GOT3 (cell line): ENCODE measurements at regions not wholly inside any gene's neighbourhood (a gene's known extent, or its start where the extent isn't known, plus 50 kb on each side); places are given as distances from the start of the nearest gene placed in this dataset.
A peak's percentile ranks its signal among the peaks of the same experiment; 100 is the strongest.

ENCODE experiments used
- DNase-seq: peaks from one replicate; lab custom pipeline; 2025; ENCODE audit warnings: mixed read lengths; lab: John Stamatoyannopoulos, UW

GRCh38 chr20:23231561-23232218, 118.9 kb upstream of the NXT1 start:
- DNase-seq: no peak

DNA sequence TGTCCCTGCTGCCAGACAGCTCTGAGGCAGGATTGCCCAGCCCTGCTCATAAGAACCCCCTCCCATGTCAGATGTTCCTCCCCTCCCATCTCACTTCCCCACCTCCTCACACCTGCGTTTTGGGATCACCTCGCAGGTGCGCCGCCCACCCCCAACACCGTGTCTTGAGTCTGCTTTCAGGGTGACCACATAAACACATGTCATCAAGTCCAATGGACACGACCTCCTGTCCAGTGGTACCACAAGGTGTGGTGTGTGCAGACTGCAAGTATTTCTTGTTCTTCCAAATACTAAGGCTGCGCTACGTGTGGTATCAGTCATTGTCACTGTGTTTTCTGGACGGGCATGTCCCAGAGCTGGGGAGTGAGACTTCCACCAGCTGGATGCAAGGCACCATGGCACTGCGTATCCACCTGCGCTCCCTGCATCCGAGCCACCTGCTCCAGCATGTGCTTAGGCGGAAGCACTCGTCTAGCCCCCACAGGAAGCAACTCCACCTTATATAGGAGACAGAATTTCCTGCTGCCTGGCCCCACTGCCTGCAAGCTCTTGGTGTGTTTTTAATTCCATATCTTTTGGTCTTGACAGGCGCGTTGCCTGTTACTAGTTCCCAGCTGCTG, 119.7 kb upstream of the NXT1 start:
- no peak for DNase-seq

DNA sequence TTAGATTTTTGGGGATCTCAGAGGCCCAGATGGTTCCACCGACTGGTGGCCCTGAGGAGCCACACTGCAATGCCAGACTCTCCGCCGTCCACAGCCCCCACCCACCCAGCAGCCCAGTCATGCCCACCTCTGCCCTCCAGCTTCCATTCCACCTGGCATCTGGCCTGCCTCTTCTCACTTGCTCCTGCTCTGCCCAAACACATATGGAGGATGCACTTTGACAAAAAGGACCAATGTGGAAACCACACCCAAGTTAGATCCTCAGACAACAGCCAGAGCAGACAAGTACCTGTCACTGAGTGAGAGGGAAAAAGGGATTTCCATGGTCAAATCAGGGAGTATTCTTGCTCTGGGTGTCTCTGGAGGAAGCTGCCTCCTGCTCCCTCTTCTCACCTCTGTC, 120.6 kb upstream of the NXT1 start:
- no peak for DNase-seq

GRCh38 chr20:23228912-23229311, 121.7 kb upstream of the NXT1 start:
- no peak for DNase-seq

DNA sequence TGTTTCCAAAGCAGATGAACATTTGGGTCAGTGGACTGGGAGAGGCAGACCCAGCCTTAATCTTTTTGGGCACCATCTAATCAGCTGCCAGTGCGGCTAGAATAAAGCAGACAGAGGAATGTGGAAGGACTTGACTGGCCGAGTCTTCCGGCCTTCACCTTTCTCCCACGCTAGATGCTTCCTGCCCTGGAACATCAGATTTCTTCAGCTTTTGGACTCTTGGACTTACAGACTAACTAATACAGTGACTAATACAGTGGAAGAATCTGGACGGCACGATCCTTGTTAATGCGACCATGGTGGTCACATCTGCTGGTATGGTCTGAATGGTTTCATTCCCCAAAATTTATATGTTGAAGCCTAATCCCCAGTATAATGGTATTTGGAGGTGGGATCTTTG, 122.6 kb upstream of the NXT1 start:
- DNase-seq: no peak

GRCh38 chr20:23227274-23227673, 123.3 kb upstream of the NXT1 start:
- no peak for DNase-seq

DNA sequence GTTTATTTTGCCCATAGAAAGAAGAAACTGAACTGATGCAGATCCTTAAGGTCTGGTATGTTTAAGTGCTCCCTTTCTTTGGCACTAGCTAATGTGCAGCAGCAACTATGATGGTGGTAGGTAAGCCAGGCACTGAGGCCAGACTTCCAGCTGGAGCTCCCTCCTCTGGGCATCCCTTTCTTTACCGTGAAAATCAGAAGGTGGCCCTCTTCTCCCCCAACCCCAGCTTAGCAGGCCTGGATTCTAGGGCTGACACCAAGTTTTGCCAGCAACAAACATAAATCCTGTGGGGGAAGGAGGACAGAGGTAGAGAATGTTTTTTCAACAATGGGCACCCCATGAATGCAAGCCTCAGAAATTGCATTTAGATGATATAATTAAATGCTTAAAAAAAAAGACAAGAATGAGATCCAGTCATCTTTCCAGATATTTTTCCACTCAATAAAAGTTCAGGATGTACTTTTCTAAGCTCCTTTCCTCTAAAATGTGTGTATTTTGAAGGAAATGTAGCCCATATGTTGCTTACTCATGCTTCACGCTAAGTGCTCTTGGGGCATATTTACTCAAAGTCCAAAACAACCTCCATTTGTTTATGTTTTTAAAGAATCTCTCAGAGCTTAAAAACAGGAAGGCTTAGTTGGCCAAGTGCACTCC, 123.9 kb upstream of the NXT1 start:
- DNase-seq: no peak

- DNase-seq: peak; percentile 87
These were observed 125.1 kb upstream of the NXT1 start for GRCh38 chr20:23225407-23226060.

GRCh38 chr20:23224806-23225205, 125.8 kb upstream of the NXT1 start:
- no peak for DNase-seq

DNA sequence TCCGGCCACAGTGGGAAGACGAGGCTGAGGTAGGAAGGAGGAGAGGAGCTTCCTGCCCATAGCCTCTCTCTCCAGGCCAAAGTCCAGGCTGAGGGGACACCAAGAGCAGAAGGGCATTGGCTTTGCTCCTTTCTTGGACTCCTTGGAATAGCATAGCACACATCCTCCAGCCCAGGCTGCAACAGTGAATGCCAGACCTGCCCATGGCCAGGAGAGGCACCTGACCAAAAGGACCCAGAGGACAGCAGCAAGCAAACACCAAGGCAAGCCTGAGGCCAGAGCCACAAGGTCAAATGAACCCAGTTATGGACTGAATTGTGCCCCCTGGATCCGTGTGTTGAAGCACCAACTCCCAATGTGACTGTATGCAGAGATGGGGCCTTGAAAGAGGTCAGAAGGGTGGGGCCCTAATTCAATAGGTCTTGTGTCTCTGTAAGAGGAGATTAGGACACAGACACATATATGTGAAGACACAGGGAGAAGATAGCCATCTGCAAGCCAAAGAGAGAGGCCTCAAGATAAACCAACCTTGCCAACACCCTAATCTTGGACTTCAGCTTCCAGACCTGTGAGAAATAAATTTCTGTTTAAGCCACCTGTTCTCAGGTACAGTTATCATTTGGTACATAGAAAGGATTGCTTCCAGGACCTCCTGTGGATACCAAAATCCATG, 126.5 kb upstream of the NXT1 start:
- no peak for DNase-seq

DNA sequence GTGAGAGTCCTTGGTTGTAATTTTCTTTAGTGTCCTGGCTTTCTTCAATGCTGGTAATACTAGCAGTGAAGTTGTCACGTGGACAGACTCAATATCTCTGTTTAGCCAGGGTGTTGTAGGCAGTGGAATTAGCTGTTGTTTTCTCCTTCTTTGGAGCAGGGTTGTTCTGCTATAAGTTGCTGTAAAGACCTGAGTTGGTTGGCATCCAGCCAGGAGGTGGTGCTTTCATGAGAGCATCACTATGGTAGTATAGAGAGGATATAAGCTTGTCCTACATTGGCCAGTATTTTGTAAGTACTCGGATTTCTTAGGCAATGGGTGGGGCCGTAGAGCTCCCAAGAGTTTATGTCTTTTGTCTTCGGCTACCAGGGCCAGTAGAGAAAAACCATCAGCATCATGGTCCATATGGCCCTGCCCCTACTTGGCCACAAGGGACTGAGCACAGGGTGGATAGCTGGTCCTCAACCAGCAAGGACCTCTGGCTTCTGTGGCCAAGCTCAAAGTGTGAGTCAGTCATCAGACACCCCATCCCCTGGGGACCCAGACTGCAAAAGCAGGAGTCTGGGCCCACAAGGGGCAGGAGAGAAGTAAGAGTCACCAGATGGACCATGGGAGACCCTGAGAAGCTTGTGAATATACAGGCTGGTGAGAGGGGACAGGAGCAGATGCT, 127.9 kb upstream of the NXT1 start:
- DNase-seq: no peak

DNA sequence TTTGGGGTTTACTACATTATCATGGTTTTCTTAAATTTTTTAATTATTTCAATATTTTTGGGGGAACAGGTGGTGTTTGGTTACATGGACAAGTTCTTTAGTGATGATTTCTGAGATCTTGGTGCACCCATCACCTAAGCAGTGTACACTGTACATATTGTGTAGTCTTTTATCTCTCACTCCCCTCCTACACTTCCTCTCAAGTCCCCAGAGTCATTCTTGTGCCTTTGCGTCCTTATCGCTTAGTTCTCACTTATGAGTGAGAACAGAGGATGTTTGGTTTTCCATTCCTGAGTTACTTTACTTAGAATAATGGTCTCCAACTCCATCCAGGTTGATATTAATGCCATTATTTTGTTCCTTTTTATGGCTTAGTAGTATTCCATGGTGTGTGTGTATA, 130.9 kb upstream of the CD93 start:
- no peak for DNase-seq

- no peak for DNase-seq
These were observed 129.3 kb upstream of the CD93 start for GRCh38 chr20:23215344-23215995.

- no peak for DNase-seq
These were observed 128.8 kb upstream of the CD93 start for GRCh38 chr20:23214903-23215302.

- DNase-seq: no peak
These were observed 126.4 kb upstream of the CD93 start for GRCh38 chr20:23212464-23212995.

DNA sequence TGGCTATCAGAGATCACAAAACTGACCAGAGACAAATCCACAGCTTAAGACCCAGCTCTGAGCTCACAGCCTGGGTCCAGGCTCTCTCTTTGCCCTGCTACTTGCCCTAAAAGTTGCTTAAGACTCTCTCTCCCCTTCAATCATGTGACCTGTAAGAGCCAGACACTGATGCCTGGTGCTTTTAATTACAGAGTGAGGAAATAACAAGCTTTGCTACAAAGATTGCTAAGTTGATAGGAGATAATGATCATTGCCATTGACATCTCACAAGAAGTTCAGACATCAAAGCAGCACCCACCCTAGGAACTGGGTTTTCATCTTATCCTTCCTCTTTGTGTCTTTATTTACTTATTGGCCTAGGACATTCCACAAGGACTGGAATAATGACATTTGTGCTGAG, 125.9 kb upstream of the CD93 start:
- no peak for DNase-seq

- DNase-seq: no peak
These were observed 125.0 kb upstream of the CD93 start for GRCh38 chr20:23211164-23211563.

DNA sequence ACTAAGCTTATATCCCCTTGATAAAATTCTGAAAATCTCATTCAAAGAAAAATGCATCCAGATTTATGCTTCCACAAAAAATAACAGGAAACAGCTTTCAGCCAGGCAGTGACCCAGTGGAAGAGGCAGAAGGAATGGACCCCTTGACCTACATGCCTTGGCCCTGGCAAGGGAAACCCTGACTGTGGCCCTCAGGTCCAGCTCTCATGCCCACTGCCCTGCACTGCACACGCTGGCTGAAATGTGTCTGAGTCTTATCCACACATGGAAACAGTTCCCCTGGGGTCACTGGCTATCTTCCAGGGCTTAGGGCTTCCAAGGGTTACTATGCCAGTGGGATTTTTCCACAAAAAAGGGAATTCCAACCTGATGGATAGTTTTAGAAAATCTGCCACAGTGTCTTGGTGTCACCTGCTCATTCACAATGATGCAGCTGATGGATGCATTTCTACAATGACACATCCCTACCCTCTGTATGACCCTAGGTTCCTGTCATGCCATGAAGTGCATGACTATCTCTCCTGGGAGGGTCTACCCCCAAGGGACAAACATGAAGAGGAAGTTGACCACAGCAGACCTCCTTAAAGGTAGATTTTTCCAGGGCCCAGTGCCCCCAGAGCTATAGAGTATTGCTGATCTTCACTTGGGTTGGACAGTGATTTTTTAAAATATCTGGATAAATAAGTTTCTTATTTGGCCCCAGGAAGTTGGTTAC, 121.9 kb upstream of the CD93 start:
- no peak for DNase-seq

- no peak for DNase-seq
These were observed 120.9 kb upstream of the CD93 start for GRCh38 chr20:23206995-23207394.

GRCh38 chr20:23206061-23206460, 119.9 kb upstream of the CD93 start:
- DNase-seq: no peak
